Kidney (tissue), 13 donors: ENCODE measurements at regions not wholly inside any gene's neighbourhood (a gene's known extent, or its start where the extent isn't known, plus 50 kb on each side); places are given as distances from the start of the nearest gene placed in this dataset.
"Not testable (repeated sequence)": the region's sequence is repeated elsewhere in the genome, so short reads cannot be mapped to it uniquely, and the experiment has no call there.

ENCODE experiments used
- DNase-seq, 5 donors: peaks; one replicate each; pipeline ENCODE4 v3.0.0-alpha.2; 2013 to 2020
- FAIRE-seq: peaks from 2 replicates; lab custom pipeline; 2012; peaks lifted over from hg19 to GRCh38; lab: Jason Lieb, UNC
- H3K27ac ChIP-seq, 2 donors: one replicate each; pipeline ENCODE4 v1.7.0; 2013; ENCODE audit warnings: low read depth in 2 of 2, low read length in 2 of 2, inconsistent platforms in 1 of 2
- H3K27me3 ChIP-seq: one replicate; pipeline ENCODE4 v1.7.1; 2013; ENCODE audit warnings: low read length, inconsistent platforms; ENCODE audit not compliant: control insufficient read depth, insufficient read depth
- H3K36me3 ChIP-seq, 3 donors: one replicate each; pipeline versions ENCODE4 v1.7.0 to v1.7.1; 2013; ENCODE audit warnings: low read length in 3 of 3, control low read depth in 1 of 3, inconsistent platforms in 1 of 3; ENCODE audit not compliant: insufficient read depth in 3 of 3, control insufficient read depth in 2 of 3
- H3K4me1 ChIP-seq, 3 donors: one replicate each; pipeline versions ENCODE4 v1.7.0 to v1.7.1; 2013; ENCODE audit warnings: low read length in 3 of 3, inconsistent platforms in 1 of 3, low read depth in 1 of 3; ENCODE audit not compliant: control insufficient read depth in 2 of 3, insufficient read depth in 2 of 3
- H3K4me3 ChIP-seq, 3 donors: one replicate each; pipeline versions ENCODE4 v1.7.0 to v1.8.1; 2013; ENCODE audit warnings: low read length in 3 of 3, control low read depth in 1 of 3, inconsistent platforms in 1 of 3
- H3K9ac ChIP-seq, 3 donors: one replicate each; pipeline versions ENCODE4 v1.7.0 to v1.7.1; 2013; ENCODE audit warnings: low read length in 3 of 3, control low read depth in 1 of 3, inconsistent platforms in 1 of 3
- H3K9me3 ChIP-seq, 3 donors: one replicate each; pipeline versions ENCODE4 v1.7.0 to v1.7.1; 2013; ENCODE audit warnings: low read length in 3 of 3, control low read depth in 1 of 3, inconsistent platforms in 1 of 3; ENCODE audit not compliant: control insufficient read depth in 2 of 3, insufficient read depth in 1 of 3
- intact Hi-C: fragments of 100-400 bp; cut with DNase I; formaldehyde crosslinking; loops from one replicate; pipeline ENCODE4 v1.11.1; 2022
- TF ChIP-seq, protein P1 (sequence below): IDR thresholded peaks from 3 replicates; pipeline ENCODE4 v1.5.1; 2012; ENCODE audit warnings: mild to moderate bottlenecking, moderate library complexity, borderline replicate concordance; ENCODE audit not compliant: insufficient read depth; ENCODE audit errors: extremely low read depth
- donor health status: control.
- donor health status: control.
- donor health status: control.
- donor health status: control.
- donor health status: control.
- donor health status: DM: yes; HTN: yes; CAD: no.
- donor health status: Normal renal cell carcinoma (clear cell type).

DNA sequence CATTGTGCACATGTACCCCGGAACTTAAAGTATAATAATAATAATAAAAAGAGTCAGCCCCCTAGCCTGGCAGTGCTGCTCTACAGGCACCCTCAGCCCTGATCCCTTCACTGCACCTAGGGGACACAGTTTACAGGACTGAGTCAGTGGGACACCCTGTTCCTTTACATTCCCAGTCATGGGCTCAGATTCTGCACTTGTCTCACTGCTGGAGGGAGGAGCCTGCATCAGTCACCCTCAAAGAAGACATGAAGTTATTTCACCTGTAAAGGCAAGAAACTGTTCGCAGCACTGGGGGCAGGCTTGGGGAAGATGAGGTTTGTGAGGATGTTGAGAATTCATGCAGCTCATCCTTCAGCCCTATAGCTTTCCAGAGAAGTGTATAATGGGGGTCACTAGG is 50.7 kb upstream of the VPREB1 start:
- TF ChIP-seq, protein P1, sequence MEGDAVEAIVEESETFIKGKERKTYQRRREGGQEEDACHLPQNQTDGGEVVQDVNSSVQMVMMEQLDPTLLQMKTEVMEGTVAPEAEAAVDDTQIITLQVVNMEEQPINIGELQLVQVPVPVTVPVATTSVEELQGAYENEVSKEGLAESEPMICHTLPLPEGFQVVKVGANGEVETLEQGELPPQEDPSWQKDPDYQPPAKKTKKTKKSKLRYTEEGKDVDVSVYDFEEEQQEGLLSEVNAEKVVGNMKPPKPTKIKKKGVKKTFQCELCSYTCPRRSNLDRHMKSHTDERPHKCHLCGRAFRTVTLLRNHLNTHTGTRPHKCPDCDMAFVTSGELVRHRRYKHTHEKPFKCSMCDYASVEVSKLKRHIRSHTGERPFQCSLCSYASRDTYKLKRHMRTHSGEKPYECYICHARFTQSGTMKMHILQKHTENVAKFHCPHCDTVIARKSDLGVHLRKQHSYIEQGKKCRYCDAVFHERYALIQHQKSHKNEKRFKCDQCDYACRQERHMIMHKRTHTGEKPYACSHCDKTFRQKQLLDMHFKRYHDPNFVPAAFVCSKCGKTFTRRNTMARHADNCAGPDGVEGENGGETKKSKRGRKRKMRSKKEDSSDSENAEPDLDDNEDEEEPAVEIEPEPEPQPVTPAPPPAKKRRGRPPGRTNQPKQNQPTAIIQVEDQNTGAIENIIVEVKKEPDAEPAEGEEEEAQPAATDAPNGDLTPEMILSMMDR = no peak
- DNase-seq (no peak), FAIRE-seq (no peak)
- H3K4me1 ChIP-seq = peaks cover 0 to 5% (median 0%) of the 10 kb centered on the region in 3 donors
- no peaks in the 10 kb centered on the region for H3K9me3 ChIP-seq
- H3K27me3 ChIP-seq = no peaks in the 10 kb centered on the region
- no peaks in the 10 kb centered on the region for H3K36me3 ChIP-seq
- H3K9ac ChIP-seq = no peak overlapping the region
- intact Hi-C loops = no loop called here
- H3K27ac ChIP-seq = no peak overlapping the region
- H3K4me3 ChIP-seq = no peak overlapping the region

DNA sequence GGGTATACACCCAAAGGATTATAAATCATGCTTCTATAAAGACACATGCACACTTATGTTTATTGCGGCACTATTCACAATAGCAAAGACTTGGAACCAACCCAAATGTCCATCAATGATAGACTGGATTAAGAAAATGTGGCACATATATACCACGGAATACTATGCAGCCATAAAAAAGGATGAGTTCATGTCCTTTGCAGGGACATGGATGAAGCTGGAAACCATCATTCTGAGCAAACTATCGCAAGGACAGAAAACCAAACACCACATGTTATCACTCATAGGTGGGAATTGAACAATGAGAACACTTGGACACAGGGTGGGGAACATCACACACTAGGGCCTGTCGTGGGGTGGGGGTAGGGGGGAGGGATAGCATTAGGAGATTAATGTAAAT is 51.1 kb upstream of the VPREB1 start:
- H3K4me3 ChIP-seq, DNase-seq, H3K9ac ChIP-seq, intact Hi-C loops, FAIRE-seq, H3K9me3 ChIP-seq, H3K36me3 ChIP-seq, H3K4me1 ChIP-seq, H3K27ac ChIP-seq, H3K27me3 ChIP-seq: not testable (repeated sequence)

DNA sequence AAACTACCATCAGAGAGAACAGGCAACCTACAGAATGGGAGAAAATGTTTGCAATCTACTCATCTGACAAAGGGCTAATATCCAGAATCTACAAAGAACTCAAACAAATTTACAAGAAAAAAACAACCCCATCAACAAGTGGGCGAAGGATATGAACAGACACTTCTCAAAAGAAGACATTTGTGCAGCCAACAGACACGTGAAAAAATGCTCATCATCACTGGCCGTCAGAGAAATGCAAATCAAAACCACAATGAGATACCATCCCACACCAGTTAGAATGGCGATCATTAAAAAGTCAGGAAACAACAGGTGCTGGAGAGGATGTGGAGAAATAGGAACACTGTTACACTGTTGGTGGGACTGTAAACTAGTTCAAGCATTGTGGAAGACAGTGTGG is 51.6 kb upstream of the VPREB1 start:
- H3K9me3 ChIP-seq, FAIRE-seq, intact Hi-C loops, H3K27me3 ChIP-seq, H3K4me3 ChIP-seq, H3K27ac ChIP-seq, H3K9ac ChIP-seq, DNase-seq, H3K4me1 ChIP-seq, H3K36me3 ChIP-seq: not testable (repeated sequence)

DNA sequence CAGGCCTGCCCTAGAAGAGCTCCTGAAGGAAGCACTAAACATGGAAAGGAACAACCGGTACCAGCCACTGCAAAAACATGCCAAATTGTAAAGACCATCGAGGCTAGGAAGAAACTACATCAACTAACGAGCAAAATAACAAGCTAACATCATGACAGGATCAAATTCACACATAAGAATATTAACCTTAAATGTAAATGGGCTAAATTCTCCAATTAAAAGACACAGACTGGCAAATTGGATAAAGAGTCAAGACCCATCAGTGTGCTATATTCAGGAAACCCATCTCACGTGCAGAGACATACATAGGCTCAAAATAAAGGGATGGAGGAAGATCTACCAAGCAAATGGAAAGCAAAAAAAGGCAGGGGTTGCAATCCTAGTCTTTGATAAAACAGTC is 54.8 kb upstream of the VPREB1 start:
- H3K27ac ChIP-seq, H3K4me3 ChIP-seq, intact Hi-C loops, H3K27me3 ChIP-seq, H3K4me1 ChIP-seq, FAIRE-seq, H3K36me3 ChIP-seq, H3K9ac ChIP-seq, H3K9me3 ChIP-seq, DNase-seq: not testable (repeated sequence)

DNA sequence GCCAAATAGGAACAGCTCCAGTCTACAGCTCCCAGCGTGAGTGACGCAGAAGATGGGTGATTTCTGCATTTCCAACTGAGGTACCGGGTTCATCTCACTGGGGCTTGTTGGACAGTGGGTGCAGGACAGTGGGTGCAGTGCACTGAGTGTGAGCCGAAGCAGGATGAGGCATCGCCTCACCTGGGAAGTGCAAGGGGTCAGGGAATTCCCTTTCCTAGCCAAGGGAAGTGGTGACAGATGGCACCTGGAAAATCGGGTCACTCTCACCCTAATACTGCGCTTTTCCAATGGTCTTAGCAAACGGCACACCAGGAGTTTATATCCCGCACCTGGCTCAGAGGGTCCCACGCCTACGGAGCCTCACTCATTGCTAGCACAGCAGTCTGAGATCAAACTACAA is 56.7 kb upstream of the VPREB1 start:
- DNase-seq, H3K9ac ChIP-seq, H3K4me1 ChIP-seq, intact Hi-C loops, H3K9me3 ChIP-seq, H3K27ac ChIP-seq, FAIRE-seq, H3K27me3 ChIP-seq, H3K4me3 ChIP-seq, H3K36me3 ChIP-seq: not testable (repeated sequence)
